Gastroesophageal sphincter (tissue), 3 donors: ENCODE measurements at regions not wholly inside any gene's neighbourhood (a gene's known extent, or its start where the extent isn't known, plus 50 kb on each side); places are given as distances from the start of the nearest gene placed in this dataset.

Source experiments
- POLR2A ChIP-seq, 2 donors: fragments of 450-650 bp; IDR thresholded peaks; one replicate each; pipeline ENCODE4 v1.6.1; 2017; ENCODE audit warnings: antibody characterized with exemption in 2 of 2, mild to moderate bottlenecking in 2 of 2, moderate library complexity in 1 of 2
- TF ChIP-seq, protein P1 (sequence below), 4 experiments: fragments of 200-600 bp in 2 of 4; fragments of 450-650 bp in 2 of 4; sonication (generic) in 1 of 4; IDR thresholded peaks; one replicate each; pipeline ENCODE4 v1.5.1; 2017 to 2019; ENCODE audit warnings: antibody characterized with exemption in 4 of 4, mild to moderate bottlenecking in 2 of 4, moderate library complexity in 2 of 4

DNA sequence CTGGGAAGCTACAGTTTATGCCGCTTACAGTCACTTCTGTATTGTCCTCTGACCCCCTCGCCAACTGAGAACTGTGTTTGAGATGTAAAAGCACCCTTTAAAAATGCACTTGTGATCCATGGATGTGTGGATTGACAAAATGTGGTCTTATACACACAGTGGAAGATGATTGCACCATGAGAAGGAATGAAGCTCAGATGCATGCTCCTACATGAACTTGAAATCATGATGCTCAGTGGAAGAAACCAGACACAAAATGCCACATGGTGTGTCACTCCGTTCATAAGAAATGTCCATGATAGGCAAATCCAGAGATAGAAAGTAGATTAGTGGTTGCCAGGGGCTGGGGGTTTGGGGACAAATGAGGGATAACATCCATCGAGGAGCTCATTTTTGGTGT, 58.0 kb downstream of the PITPNM2 start:
- TF ChIP-seq, protein P1, sequence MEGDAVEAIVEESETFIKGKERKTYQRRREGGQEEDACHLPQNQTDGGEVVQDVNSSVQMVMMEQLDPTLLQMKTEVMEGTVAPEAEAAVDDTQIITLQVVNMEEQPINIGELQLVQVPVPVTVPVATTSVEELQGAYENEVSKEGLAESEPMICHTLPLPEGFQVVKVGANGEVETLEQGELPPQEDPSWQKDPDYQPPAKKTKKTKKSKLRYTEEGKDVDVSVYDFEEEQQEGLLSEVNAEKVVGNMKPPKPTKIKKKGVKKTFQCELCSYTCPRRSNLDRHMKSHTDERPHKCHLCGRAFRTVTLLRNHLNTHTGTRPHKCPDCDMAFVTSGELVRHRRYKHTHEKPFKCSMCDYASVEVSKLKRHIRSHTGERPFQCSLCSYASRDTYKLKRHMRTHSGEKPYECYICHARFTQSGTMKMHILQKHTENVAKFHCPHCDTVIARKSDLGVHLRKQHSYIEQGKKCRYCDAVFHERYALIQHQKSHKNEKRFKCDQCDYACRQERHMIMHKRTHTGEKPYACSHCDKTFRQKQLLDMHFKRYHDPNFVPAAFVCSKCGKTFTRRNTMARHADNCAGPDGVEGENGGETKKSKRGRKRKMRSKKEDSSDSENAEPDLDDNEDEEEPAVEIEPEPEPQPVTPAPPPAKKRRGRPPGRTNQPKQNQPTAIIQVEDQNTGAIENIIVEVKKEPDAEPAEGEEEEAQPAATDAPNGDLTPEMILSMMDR (IDR thresholded peaks at IDR 0.05): no peak
- TF ChIP-seq POLR2A (IDR thresholded peaks at IDR 0.05): no peak
